OCI-LY1 (cell line): ENCODE measurements at regions not wholly inside any gene's neighbourhood (a gene's known extent, or its start where the extent isn't known, plus 50 kb on each side); places are given as distances from the start of the nearest gene placed in this dataset.
"Not testable (repeated sequence)": the region's sequence is repeated elsewhere in the genome, so short reads cannot be mapped to it uniquely, and the experiment has no call there.

Source experiments
- H2AFZ ChIP-seq: fragments of 200-600 bp; sonication (generic), shearing (Covaris generic); 2 replicates; pipeline ENCODE4 v1.6.0; 2014; ENCODE audit warnings: antibody characterized with exemption, mild to moderate bottlenecking, low read length
- H3F3A ChIP-seq: fragments of 200-600 bp; sonication (generic), shearing (Covaris generic); 2 replicates; pipeline ENCODE4 v1.6.0; 2014; ENCODE audit warnings: mild to moderate bottlenecking, antibody characterized with exemption, low read length, moderate library complexity; ENCODE audit not compliant: insufficient read depth
- H3K27ac ChIP-seq: fragments of 200-600 bp; sonication (generic); 2 replicates; pipeline ENCODE4 v1.5.1; 2014; ENCODE audit warnings: low read length, mixed run types, mild to moderate bottlenecking, low read depth; ENCODE audit not compliant: poor library complexity, severe bottlenecking
- H3K27me3 ChIP-seq: fragments of 200-600 bp; sonication (generic); 2 replicates; pipeline ENCODE4 v1.6.0; 2014; ENCODE audit warnings: antibody characterized with exemption, mild to moderate bottlenecking, low read length, moderate library complexity; ENCODE audit not compliant: insufficient read depth
- H3K36me3 ChIP-seq: fragments of 200-600 bp; sonication (generic); 2 replicates; pipeline ENCODE4 v1.6.1; 2014; ENCODE audit warnings: mild to moderate bottlenecking, antibody characterized with exemption, low read length, moderate library complexity, mixed read lengths; ENCODE audit not compliant: insufficient read depth
- H3K4me1 ChIP-seq: fragments of 200-600 bp; sonication (generic); 2 replicates; pipeline ENCODE4 v1.5.1; 2014; ENCODE audit warnings: mild to moderate bottlenecking, low read length, moderate library complexity; ENCODE audit not compliant: insufficient read depth, severe bottlenecking
- H3K4me2 ChIP-seq: fragments of 200-600 bp; sonication (generic), shearing (Covaris generic); 2 replicates; pipeline ENCODE4 v1.6.1; 2014; ENCODE audit warnings: low read length
- H3K4me3 ChIP-seq: fragments of 200-600 bp; sonication (generic); 2 replicates; pipeline ENCODE4 v1.5.1; 2014; ENCODE audit warnings: low read length, low read depth, mild to moderate bottlenecking, mixed read lengths; ENCODE audit not compliant: poor library complexity, severe bottlenecking
- H3K79me2 ChIP-seq: fragments of 200-600 bp; shearing (Covaris generic); 2 replicates; pipeline ENCODE4 v1.6.1; 2016; ENCODE audit warnings: mixed run types, low read length, mixed read lengths; ENCODE audit not compliant: insufficient read depth
- H3K9ac ChIP-seq: fragments of 200-600 bp; sonication (generic), shearing (Covaris generic); 2 replicates; pipeline ENCODE4 v1.6.1; 2014; ENCODE audit warnings: mild to moderate bottlenecking, low read length, mixed read lengths
- H3K9me2 ChIP-seq: fragments of 200-600 bp; sonication (generic), shearing (Covaris generic); 2 replicates; pipeline ENCODE4 v1.6.1; 2014; ENCODE audit warnings: low read depth, mild to moderate bottlenecking, low read length, mixed read lengths
- H3K9me3 ChIP-seq: fragments of 200-600 bp; shearing (Covaris generic); 2 replicates; pipeline ENCODE4 v1.6.1; 2014; ENCODE audit warnings: low read length, mixed read lengths
- H4K20me1 ChIP-seq: fragments of 200-600 bp; sonication (generic), shearing (Covaris generic); 2 replicates; pipeline ENCODE4 v1.6.0; 2016; ENCODE audit warnings: mild to moderate bottlenecking, low read length; ENCODE audit not compliant: insufficient read depth
- EZH2 ChIP-seq: fragments of 200-600 bp; sonication (generic), shearing (Covaris generic); IDR thresholded peaks from 2 replicates; pipeline ENCODE4 v1.8.0; 2017; ENCODE audit warnings: borderline replicate concordance, mixed run types, mild to moderate bottlenecking, antibody characterized with exemption, low read length, moderate library complexity, mixed read lengths
- TF ChIP-seq, protein P1 (sequence below): fragments of 200-600 bp; sonication (generic), shearing (Covaris generic); IDR thresholded peaks from 2 replicates; pipeline ENCODE4 v1.5.1; 2017; ENCODE audit warnings: mild to moderate bottlenecking, antibody characterized with exemption, low read length, moderate library complexity, mixed read lengths

DNA sequence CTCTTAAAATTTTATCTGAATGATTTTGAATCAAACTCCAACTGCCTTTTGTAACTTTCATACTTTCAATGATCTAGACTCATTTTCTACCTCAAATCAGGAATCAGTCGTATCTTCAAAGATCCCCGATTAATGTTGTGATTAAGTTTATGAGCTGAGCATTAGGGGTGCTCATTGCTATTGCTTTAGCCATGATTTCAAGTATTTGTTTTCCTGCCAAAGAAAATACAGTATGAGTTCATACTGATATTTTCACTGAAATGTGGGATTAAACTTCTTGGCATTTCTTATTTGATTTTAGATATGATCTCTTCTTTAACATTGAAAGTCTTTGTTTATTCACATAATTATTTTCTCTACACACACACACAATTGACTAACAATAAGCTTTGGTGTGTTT is 785.6 kb downstream of the NTRK3 start:
- Histone ChIP-seq H3K27me3 (no peaks in the 10 kb centered on the region), H3K4me3 (no peak overlapping the region), H3K27ac (no peak overlapping the region), H3K79me2 (no peaks in the 10 kb centered on the region), H3F3A (no peaks in the 10 kb centered on the region), H2AFZ (no peak overlapping the region), H3K9me3 (no peaks in the 10 kb centered on the region), H3K9ac (no peak overlapping the region), H3K9me2 (no peaks in the 10 kb centered on the region), H3K4me1 (no peaks in the 10 kb centered on the region), H3K36me3 (no peaks in the 10 kb centered on the region), H4K20me1 (no peaks in the 10 kb centered on the region), H3K4me2 (no peak overlapping the region)
- TF ChIP-seq EZH2: no peak
- TF ChIP-seq, protein P1, sequence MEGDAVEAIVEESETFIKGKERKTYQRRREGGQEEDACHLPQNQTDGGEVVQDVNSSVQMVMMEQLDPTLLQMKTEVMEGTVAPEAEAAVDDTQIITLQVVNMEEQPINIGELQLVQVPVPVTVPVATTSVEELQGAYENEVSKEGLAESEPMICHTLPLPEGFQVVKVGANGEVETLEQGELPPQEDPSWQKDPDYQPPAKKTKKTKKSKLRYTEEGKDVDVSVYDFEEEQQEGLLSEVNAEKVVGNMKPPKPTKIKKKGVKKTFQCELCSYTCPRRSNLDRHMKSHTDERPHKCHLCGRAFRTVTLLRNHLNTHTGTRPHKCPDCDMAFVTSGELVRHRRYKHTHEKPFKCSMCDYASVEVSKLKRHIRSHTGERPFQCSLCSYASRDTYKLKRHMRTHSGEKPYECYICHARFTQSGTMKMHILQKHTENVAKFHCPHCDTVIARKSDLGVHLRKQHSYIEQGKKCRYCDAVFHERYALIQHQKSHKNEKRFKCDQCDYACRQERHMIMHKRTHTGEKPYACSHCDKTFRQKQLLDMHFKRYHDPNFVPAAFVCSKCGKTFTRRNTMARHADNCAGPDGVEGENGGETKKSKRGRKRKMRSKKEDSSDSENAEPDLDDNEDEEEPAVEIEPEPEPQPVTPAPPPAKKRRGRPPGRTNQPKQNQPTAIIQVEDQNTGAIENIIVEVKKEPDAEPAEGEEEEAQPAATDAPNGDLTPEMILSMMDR: no peak

GRCh38 chr15:87463956-87464355 is 792.6 kb downstream of the NTRK3 start:
- not testable (repeated sequence) for H4K20me1 ChIP-seq, H3K4me2 ChIP-seq, H3F3A ChIP-seq, H2AFZ ChIP-seq, H3K27me3 ChIP-seq, H3K79me2 ChIP-seq, H3K9me3 ChIP-seq, H3K9ac ChIP-seq, H3K4me3 ChIP-seq, H3K27ac ChIP-seq, H3K4me1 ChIP-seq, H3K9me2 ChIP-seq, H3K36me3 ChIP-seq

DNA sequence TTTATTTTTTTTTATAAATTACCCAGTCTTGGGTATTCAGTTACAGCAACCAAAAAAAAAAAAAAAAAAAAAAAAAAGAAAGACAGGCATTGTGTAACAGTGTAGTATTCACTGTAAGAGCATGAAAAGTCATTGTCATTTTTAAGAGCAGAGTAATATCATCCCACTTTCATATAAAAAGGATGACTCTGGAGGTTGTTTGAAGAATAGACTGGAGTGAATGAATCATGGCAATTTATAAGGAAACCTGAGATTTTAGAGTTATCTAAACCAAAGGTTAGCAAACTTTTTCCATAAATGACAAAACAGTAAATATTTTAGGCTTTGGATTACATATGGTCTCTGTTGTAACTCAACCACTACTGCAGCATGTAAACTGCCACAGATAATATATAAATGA is 794.9 kb downstream of the NTRK3 start:
- H3K4me2 ChIP-seq: no peak overlapping the region
- no peaks in the 10 kb centered on the region for H3K9me2 ChIP-seq

GRCh38 chr15:87454860-87455259 is 801.7 kb downstream of the NTRK3 start:
- no peaks in the 10 kb centered on the region for H3K9me3 ChIP-seq
- no peak overlapping the region for H3K4me2 ChIP-seq
- H3K27me3 ChIP-seq: no peaks in the 10 kb centered on the region
- H4K20me1 ChIP-seq: no peaks in the 10 kb centered on the region
- H3F3A ChIP-seq: no peaks in the 10 kb centered on the region
- H3K36me3 ChIP-seq: no peaks in the 10 kb centered on the region
- H3K79me2 ChIP-seq: no peaks in the 10 kb centered on the region
- H3K4me3 ChIP-seq: no peak overlapping the region
- H3K27ac ChIP-seq: no peak overlapping the region
- TF ChIP-seq EZH2: no peak
- TF ChIP-seq, protein P1: no peak
- H3K9me2 ChIP-seq: no peaks in the 10 kb centered on the region
- H2AFZ ChIP-seq: no peak overlapping the region
- no peak overlapping the region for H3K9ac ChIP-seq
- no peaks in the 10 kb centered on the region for H3K4me1 ChIP-seq

More for the DNA sequence above, 794.9 kb downstream of the NTRK3 start:
- Histone ChIP-seq H4K20me1 (no peaks in the 10 kb centered on the region), H3K9me3 (no peaks in the 10 kb centered on the region), H3K4me1 (no peaks in the 10 kb centered on the region), H2AFZ (no peak overlapping the region), H3K36me3 (no peaks in the 10 kb centered on the region), H3K9ac (no peak overlapping the region), H3K79me2 (no peaks in the 10 kb centered on the region), H3F3A (no peaks in the 10 kb centered on the region), H3K27ac (no peak overlapping the region), H3K4me3 (no peak overlapping the region), H3K27me3 (no peaks in the 10 kb centered on the region)
- no peak for TF ChIP-seq EZH2
- TF ChIP-seq, protein P1: no peak
